ENCODE measurements at regions not wholly inside any gene's neighbourhood (a gene's known extent, or its start where the extent isn't known, plus 50 kb on each side); places are given as distances from the start of the nearest gene placed in this dataset.

- TF ChIP-seq CTCF (IDR thresholded peaks at IDR 0.05; ENCODE audit: low read length, missing control alignments), result no peak
- peak; percentile 69 for DNase-seq (ENCODE audit: low read depth)
- no peak overlapping the region for H3K4me3 ChIP-seq (replicated peaks; ENCODE audit: low read depth, low read length)
These were observed 703.1 kb downstream of the RFPL4B start for GRCh38 chr6:113050010-113050858.

- TF ChIP-seq CTCF (IDR thresholded peaks at IDR 0.05; ENCODE audit: low read length, missing control alignments), result no peak
- DNase-seq (ENCODE audit: low read depth), result no peak
- no peak overlapping the region for H3K4me3 ChIP-seq (replicated peaks; ENCODE audit: low read depth, low read length)
These were observed 703.8 kb downstream of the RFPL4B start for GRCh38 chr6:113050979-113051378.

GRCh38 chr6:113052506-113052905, 705.4 kb downstream of the RFPL4B start:
- H3K4me3 ChIP-seq (replicated peaks; ENCODE audit: low read depth, low read length), result no peak overlapping the region
- no peak for DNase-seq (ENCODE audit: low read depth)
- TF ChIP-seq CTCF (IDR thresholded peaks at IDR 0.05; ENCODE audit: low read length, missing control alignments), result no peak

- no peak for DNase-seq (ENCODE audit: low read depth)
- TF ChIP-seq CTCF (IDR thresholded peaks at IDR 0.05; ENCODE audit: low read length, missing control alignments), result no peak
- H3K4me3 ChIP-seq (replicated peaks; ENCODE audit: low read depth, low read length), result no peak overlapping the region
These were observed 707.9 kb downstream of the RFPL4B start for GRCh38 chr6:113055061-113055460.

GRCh38 chr6:113055998-113056397, 708.9 kb downstream of the RFPL4B start:
- no peak for DNase-seq (ENCODE audit: low read depth)
- no peak overlapping the region for H3K4me3 ChIP-seq (replicated peaks; ENCODE audit: low read depth, low read length)
- no peak for TF ChIP-seq CTCF (IDR thresholded peaks at IDR 0.05; ENCODE audit: low read length, missing control alignments)

GRCh38 chr6:113057567-113058053, 710.5 kb downstream of the RFPL4B start:
- TF ChIP-seq CTCF (IDR thresholded peaks at IDR 0.05; ENCODE audit: low read length, missing control alignments), result no peak
- DNase-seq (ENCODE audit: low read depth), result no peak
- no peak overlapping the region for H3K4me3 ChIP-seq (replicated peaks; ENCODE audit: low read depth, low read length)

- DNase-seq (ENCODE audit: low read depth), result no peak
- TF ChIP-seq CTCF (IDR thresholded peaks at IDR 0.05; ENCODE audit: low read length, missing control alignments), result no peak
- H3K4me3 ChIP-seq (replicated peaks; ENCODE audit: low read depth, low read length), result no peak overlapping the region
These were observed 713.5 kb downstream of the RFPL4B start for GRCh38 chr6:113060664-113061063.
